ENCODE measurements at regions not wholly inside any gene's neighbourhood (a gene's known extent, or its start where the extent isn't known, plus 50 kb on each side); places are given as distances from the start of the nearest gene placed in this dataset.

DNA sequence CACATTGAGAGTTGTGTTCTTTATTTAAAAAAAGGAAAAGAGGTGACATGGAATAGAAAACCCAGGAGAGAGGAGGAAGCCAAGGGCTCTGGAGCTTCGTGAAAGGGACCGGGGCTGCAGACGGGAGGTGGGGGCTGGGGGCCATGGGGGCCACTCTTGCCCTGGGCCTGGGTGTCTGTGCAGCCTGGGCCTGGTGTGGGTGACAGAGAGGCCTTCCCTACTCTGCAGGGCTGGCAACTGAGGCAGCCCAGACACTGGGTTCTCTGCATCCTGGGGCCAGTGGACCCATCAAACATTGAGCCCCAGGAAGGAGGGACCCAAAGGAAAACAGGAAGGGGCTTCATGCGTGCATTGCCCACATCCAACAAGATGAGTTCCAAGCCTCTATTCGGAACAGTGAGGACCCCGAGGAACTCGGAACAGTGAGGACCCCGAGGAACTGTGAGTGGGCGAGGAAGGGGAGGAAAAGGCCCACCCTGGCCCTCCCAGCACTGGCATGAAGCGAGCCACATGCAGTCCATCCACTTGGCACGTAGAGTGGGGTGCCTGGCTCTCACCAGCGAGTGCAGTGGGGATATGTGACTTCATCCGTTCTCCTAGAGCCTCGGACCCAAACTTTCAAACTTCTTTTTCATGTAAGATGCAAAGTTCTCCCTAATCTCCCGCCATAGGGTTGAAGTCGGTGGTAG, 1121.6 kb downstream of the BRD1 start:
- TF ChIP-seq CTCF (IDR thresholded peaks at IDR 0.05) (no peak), POLR2A (IDR thresholded peaks at IDR 0.05) (no peak)

Measured in heart left ventricle (tissue), 13 donors.